ENCODE measurements at regions not wholly inside any gene's neighbourhood (a gene's known extent, or its start where the extent isn't known, plus 50 kb on each side); places are given as distances from the start of the nearest gene placed in this dataset.

DNA sequence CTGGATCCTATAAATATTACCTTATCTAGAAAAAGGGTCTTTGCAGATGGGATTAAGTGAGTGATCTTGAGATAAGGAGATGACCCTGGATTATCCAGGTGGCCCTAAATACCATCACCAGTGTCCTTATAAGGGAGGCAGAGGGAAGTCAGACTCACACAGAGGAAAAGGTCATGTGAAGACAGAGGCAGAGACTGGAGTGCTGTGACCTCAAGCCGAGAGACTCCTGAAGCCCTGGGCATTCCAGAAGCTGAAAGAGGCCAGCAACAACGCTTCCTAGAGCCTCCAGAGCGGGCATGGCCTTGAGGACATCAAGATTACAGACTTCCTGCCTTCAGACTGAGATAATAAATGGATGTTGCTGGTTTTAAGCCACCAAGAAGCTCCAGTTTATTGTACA, 118.8 kb downstream of the ATPSCKMT start:
- H3K4me2 ChIP-seq = no peak overlapping the region
- H2AFZ ChIP-seq (replicated peaks) = no peak overlapping the region
- TF ChIP-seq EZH2 (IDR thresholded peaks at IDR 0.05) (no peak), EZH2phosphoT487 (IDR thresholded peaks at IDR 0.05) (no peak)
- H3K27ac Mint-ChIP-seq = no peak overlapping the region
- H3K36me3 Mint-ChIP-seq = no peaks in the 10 kb centered on the region
- H3K27ac ChIP-seq = no peak overlapping the region
- H3K36me3 ChIP-seq = no peaks in the 10 kb centered on the region
- H3K27me3 Mint-ChIP-seq (ENCODE audit: insufficient read depth, low read depth) = peaks cover 2% of the 10 kb centered on the region
- H3K4me1 ChIP-seq = no peaks in the 10 kb centered on the region
- H3K9me3 Mint-ChIP-seq = peaks cover 2% of the 10 kb centered on the region
- H3K4me3 ChIP-seq = no peak overlapping the region
- no peak overlapping the region for H3K4me3 Mint-ChIP-seq
- H3K79me2 ChIP-seq (ENCODE audit: low read depth) = no peaks in the 10 kb centered on the region
- H3F3A ChIP-seq (ENCODE audit: low read depth) = no peaks in the 10 kb centered on the region
- H4K20me1 ChIP-seq (ENCODE audit: low read depth) = no peaks in the 10 kb centered on the region
- no peak for DNase-seq (ENCODE audit: low spot score)
- no peaks in the 10 kb centered on the region for H3K27me3 ChIP-seq
- H3K9ac ChIP-seq = no peak overlapping the region
- no peaks in the 10 kb centered on the region for H3K9me3 ChIP-seq (ENCODE audit: low read depth)
- H3K4me1 Mint-ChIP-seq = peaks cover 8% of the 10 kb centered on the region

DNA sequence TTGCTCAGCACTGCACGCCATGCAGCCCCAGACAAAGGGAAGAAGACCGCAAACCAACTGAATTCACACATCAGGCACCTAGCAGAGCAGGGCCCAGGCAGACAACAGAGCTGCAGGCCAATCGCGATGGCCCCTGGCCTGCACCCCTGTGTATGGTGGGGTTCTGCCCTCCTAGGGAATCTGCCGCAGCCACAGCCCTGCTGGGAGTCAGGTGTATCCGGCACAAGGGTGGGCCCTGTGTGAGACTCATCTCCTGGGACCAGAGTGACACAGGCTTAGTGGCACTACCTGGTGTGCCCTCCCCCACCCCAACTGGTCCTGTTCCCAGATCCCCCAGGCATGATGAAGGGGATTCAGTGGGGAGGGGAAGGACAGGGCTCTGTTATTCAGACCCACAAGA, 122.8 kb downstream of the ATPSCKMT start:
- peaks cover 4% of the 10 kb centered on the region for H3K27me3 Mint-ChIP-seq (ENCODE audit: insufficient read depth, low read depth)
- peaks cover 8% of the 10 kb centered on the region for H3K4me1 Mint-ChIP-seq
- DNase-seq (ENCODE audit: low spot score) = no peak
- H4K20me1 ChIP-seq (ENCODE audit: low read depth) = no peaks in the 10 kb centered on the region
- no peak overlapping the region for H3K9ac ChIP-seq
- H3K79me2 ChIP-seq (ENCODE audit: low read depth) = no peaks in the 10 kb centered on the region
- H3K4me2 ChIP-seq = no peak overlapping the region
- no peaks in the 10 kb centered on the region for H3K27me3 ChIP-seq
- H3K27ac ChIP-seq = no peak overlapping the region
- H3K9me3 ChIP-seq (ENCODE audit: low read depth) = no peaks in the 10 kb centered on the region
- no peaks in the 10 kb centered on the region for H3K36me3 ChIP-seq
- no peak overlapping the region for H3K4me3 Mint-ChIP-seq
- H3K4me3 ChIP-seq = no peak overlapping the region
- no peak overlapping the region for H2AFZ ChIP-seq (replicated peaks)
- peaks cover 2% of the 10 kb centered on the region for H3K9me3 Mint-ChIP-seq
- TF ChIP-seq EZH2 (IDR thresholded peaks at IDR 0.05) (no peak), EZH2phosphoT487 (IDR thresholded peaks at IDR 0.05) (no peak)
- TF ChIP-seq, protein P1, sequence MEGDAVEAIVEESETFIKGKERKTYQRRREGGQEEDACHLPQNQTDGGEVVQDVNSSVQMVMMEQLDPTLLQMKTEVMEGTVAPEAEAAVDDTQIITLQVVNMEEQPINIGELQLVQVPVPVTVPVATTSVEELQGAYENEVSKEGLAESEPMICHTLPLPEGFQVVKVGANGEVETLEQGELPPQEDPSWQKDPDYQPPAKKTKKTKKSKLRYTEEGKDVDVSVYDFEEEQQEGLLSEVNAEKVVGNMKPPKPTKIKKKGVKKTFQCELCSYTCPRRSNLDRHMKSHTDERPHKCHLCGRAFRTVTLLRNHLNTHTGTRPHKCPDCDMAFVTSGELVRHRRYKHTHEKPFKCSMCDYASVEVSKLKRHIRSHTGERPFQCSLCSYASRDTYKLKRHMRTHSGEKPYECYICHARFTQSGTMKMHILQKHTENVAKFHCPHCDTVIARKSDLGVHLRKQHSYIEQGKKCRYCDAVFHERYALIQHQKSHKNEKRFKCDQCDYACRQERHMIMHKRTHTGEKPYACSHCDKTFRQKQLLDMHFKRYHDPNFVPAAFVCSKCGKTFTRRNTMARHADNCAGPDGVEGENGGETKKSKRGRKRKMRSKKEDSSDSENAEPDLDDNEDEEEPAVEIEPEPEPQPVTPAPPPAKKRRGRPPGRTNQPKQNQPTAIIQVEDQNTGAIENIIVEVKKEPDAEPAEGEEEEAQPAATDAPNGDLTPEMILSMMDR (IDR thresholded peaks at IDR 0.05) = no peak
- no peak overlapping the region for H3K27ac Mint-ChIP-seq
- no peaks in the 10 kb centered on the region for H3K4me1 ChIP-seq
- no peaks in the 10 kb centered on the region for H3F3A ChIP-seq (ENCODE audit: low read depth)
- no peaks in the 10 kb centered on the region for H3K36me3 Mint-ChIP-seq

DNA sequence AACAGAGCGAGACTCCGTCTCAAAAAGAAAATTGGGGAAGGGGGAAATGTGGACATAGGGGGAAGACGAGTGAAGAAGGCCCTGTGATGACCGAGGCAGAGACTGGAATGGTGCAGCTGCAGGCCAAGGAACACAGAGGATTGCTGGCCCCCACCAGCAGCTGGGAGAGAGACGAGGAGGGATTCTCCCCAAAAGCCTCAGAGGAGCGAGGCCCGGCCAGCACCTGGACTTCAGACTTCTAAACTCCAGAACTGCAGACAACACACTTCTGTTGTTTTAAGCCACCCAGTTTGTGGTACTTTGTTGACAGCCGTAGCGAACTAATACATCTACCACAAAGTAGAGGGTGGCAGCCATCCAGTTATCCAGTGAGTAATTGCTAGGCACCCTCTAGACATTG, 124.6 kb downstream of the ATPSCKMT start:
- no peak overlapping the region for H3K4me3 ChIP-seq
- Mint-ChIP-seq H3K4me1 (peaks cover 2% of the 10 kb centered on the region), H3K27me3 (ENCODE audit: insufficient read depth, low read depth) (peaks cover 2% of the 10 kb centered on the region), H3K9me3 (peaks cover 2% of the 10 kb centered on the region), H3K4me3 (no peak overlapping the region), H3K36me3 (no peaks in the 10 kb centered on the region), H3K27ac (no peak overlapping the region)
- H3K27ac ChIP-seq = no peak overlapping the region
- H2AFZ ChIP-seq (replicated peaks) = no peak overlapping the region
- H4K20me1 ChIP-seq (ENCODE audit: low read depth) = no peaks in the 10 kb centered on the region
- H3K4me2 ChIP-seq = no peak overlapping the region
- H3F3A ChIP-seq (ENCODE audit: low read depth) = no peaks in the 10 kb centered on the region
- H3K27me3 ChIP-seq = no peaks in the 10 kb centered on the region
- no peaks in the 10 kb centered on the region for H3K9me3 ChIP-seq (ENCODE audit: low read depth)
- no peaks in the 10 kb centered on the region for H3K36me3 ChIP-seq
- DNase-seq (ENCODE audit: low spot score) = no peak
- H3K4me1 ChIP-seq = no peaks in the 10 kb centered on the region
- no peak overlapping the region for H3K9ac ChIP-seq
- TF ChIP-seq EZH2phosphoT487 (IDR thresholded peaks at IDR 0.05) = no peak
- TF ChIP-seq, protein P1 (IDR thresholded peaks at IDR 0.05) = no peak
- no peak for TF ChIP-seq EZH2 (IDR thresholded peaks at IDR 0.05)
- H3K79me2 ChIP-seq (ENCODE audit: low read depth) = no peaks in the 10 kb centered on the region

DNA sequence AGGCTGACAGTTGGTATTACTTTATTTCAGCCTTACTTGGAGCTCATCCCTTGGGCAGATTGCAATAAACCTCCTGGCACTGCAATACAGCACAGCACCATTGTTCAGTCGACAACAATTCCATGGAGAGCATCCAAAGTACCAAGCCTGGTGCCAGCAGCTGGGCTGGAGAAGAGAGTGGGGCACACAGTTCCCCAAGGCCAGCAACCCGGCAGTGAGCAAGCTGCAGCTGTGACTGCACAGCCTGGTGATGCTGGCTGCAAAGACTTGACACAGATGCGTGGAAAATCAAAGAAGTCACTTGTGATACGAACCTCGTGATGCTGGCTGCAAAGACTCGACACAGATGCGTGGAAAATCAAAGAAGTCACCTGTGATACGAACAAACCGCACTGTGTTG, 125.4 kb downstream of the ATPSCKMT start:
- Histone ChIP-seq H3K79me2 (ENCODE audit: low read depth) (no peaks in the 10 kb centered on the region), H3K36me3 (no peaks in the 10 kb centered on the region), H3K4me2 (no peak overlapping the region), H3K9ac (no peak overlapping the region), H3F3A (ENCODE audit: low read depth) (no peaks in the 10 kb centered on the region), H2AFZ (replicated peaks) (no peak overlapping the region), H3K9me3 (ENCODE audit: low read depth) (no peaks in the 10 kb centered on the region), H4K20me1 (ENCODE audit: low read depth) (no peaks in the 10 kb centered on the region), H3K27ac (no peak overlapping the region), H3K4me1 (no peaks in the 10 kb centered on the region), H3K27me3 (no peaks in the 10 kb centered on the region), H3K4me3 (no peak overlapping the region)
- H3K27me3 Mint-ChIP-seq (ENCODE audit: insufficient read depth, low read depth) = peaks cover 3% of the 10 kb centered on the region
- no peak for TF ChIP-seq EZH2phosphoT487 (IDR thresholded peaks at IDR 0.05)
- TF ChIP-seq, protein P1 (IDR thresholded peaks at IDR 0.05) = no peak
- no peak for TF ChIP-seq EZH2 (IDR thresholded peaks at IDR 0.05)
- no peak overlapping the region for H3K27ac Mint-ChIP-seq
- H3K9me3 Mint-ChIP-seq = peaks cover 2% of the 10 kb centered on the region
- H3K4me1 Mint-ChIP-seq = peaks cover 2% of the 10 kb centered on the region
- DNase-seq (ENCODE audit: low spot score) = no peak
- no peaks in the 10 kb centered on the region for H3K36me3 Mint-ChIP-seq
- no peak overlapping the region for H3K4me3 Mint-ChIP-seq

Measured in neural progenitor cell (in vitro differentiated cells).